ENCODE measurements at regions not wholly inside any gene's neighbourhood (a gene's known extent, or its start where the extent isn't known, plus 50 kb on each side); places are given as distances from the start of the nearest gene placed in this dataset.

DNA sequence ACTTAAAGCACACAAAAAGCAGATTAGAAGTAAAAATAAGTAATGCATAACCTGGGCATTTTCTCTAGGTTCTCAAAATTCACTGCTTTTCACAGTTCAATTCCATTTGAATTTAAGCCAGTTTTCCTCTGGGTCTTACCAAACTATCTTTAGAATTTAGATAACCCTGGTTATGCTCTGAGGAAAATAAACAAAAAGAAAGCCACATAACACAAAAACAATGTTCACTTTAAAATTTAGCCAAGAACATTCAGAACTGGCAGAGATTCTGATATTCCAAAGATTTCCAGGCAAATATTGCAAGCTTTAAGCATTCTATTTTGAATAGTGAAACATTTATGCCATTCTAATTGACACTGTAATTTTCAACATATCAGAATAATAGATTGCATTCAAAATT is 50.7 kb upstream of the PRKG1 start:
- TF ChIP-seq EZH2 (IDR thresholded peaks at IDR 0.05; ENCODE audit: insufficient read depth, poor library complexity, severe bottlenecking) (no peak), EZH2phosphoT487 (IDR thresholded peaks at IDR 0.05; ENCODE audit: insufficient read depth, low read depth) (no peak)

Data from GM23248 (cell line).